C4-2B (cell line): ENCODE measurements at regions not wholly inside any gene's neighbourhood (a gene's known extent, or its start where the extent isn't known, plus 50 kb on each side); places are given as distances from the start of the nearest gene placed in this dataset.

ENCODE experiments used
- CTCF ChIP-seq: fragments of 450-650 bp; conservative IDR thresholded peaks from 2 replicates; pipeline ENCODE4 v1.5.1; 2017; ENCODE audit warnings: mild to moderate bottlenecking
- ZFX ChIP-seq: fragments of 450-650 bp; IDR thresholded peaks from 2 replicates; pipeline ENCODE4 v1.6.1; 2017

- TF ChIP-seq CTCF: no peak
- no peak for TF ChIP-seq ZFX
Observed at GRCh38 chr3:197381371-197381770, 83.0 kb upstream of the DLG1 start.
